ENCODE measurements at regions not wholly inside any gene's neighbourhood (a gene's known extent, or its start where the extent isn't known, plus 50 kb on each side); places are given as distances from the start of the nearest gene placed in this dataset.

DNA sequence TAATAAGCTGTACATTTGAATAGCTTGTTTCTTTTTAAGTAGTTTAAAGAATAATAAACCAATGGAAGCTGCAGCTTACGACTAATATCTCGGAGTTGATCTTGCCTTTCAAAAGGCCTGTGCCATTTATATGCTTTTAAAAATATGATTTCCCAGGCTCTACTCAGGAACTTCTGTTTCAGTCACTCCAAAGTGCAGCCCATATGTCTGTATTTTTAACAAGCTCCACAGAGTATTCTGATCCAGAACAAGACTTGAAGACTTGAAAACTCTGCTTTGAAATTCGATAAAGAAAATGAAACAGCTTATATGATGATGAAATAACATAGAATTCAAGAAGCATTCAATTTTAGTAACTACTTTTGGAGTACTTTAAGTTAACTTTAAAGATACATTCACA, 79.1 kb upstream of the PLPPR4 start:
- TF ChIP-seq EZH2 (optimal IDR thresholded peaks at IDR 0.05; ENCODE audit: low read depth, low read length), result no peak
- TF ChIP-seq, protein P1, sequence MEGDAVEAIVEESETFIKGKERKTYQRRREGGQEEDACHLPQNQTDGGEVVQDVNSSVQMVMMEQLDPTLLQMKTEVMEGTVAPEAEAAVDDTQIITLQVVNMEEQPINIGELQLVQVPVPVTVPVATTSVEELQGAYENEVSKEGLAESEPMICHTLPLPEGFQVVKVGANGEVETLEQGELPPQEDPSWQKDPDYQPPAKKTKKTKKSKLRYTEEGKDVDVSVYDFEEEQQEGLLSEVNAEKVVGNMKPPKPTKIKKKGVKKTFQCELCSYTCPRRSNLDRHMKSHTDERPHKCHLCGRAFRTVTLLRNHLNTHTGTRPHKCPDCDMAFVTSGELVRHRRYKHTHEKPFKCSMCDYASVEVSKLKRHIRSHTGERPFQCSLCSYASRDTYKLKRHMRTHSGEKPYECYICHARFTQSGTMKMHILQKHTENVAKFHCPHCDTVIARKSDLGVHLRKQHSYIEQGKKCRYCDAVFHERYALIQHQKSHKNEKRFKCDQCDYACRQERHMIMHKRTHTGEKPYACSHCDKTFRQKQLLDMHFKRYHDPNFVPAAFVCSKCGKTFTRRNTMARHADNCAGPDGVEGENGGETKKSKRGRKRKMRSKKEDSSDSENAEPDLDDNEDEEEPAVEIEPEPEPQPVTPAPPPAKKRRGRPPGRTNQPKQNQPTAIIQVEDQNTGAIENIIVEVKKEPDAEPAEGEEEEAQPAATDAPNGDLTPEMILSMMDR (IDR thresholded peaks at IDR 0.05; ENCODE audit: low read length), result no peak
- TF ChIP-seq EZH2phosphoT487 (IDR thresholded peaks at IDR 0.05; ENCODE audit: low read length), result no peak

All from MM.1S (cell line).